Kidney (tissue), 13 donors: ENCODE measurements at regions not wholly inside any gene's neighbourhood (a gene's known extent, or its start where the extent isn't known, plus 50 kb on each side); places are given as distances from the start of the nearest gene placed in this dataset.
"Not testable (repeated sequence)": the region's sequence is repeated elsewhere in the genome, so short reads cannot be mapped to it uniquely, and the experiment has no call there.

ENCODE experiments used
- DNase-seq, 5 donors: peaks; one replicate each; pipeline ENCODE4 v3.0.0-alpha.2; 2013 to 2020
- FAIRE-seq: peaks from 2 replicates; lab custom pipeline; 2012; peaks lifted over from hg19 to GRCh38; lab: Jason Lieb, UNC
- H3K27ac ChIP-seq, 2 donors: one replicate each; pipeline ENCODE4 v1.7.0; 2013; ENCODE audit warnings: low read depth in 2 of 2, low read length in 2 of 2, inconsistent platforms in 1 of 2
- H3K27me3 ChIP-seq: one replicate; pipeline ENCODE4 v1.7.1; 2013; ENCODE audit warnings: low read length, inconsistent platforms; ENCODE audit not compliant: control insufficient read depth, insufficient read depth
- H3K36me3 ChIP-seq, 3 donors: one replicate each; pipeline versions ENCODE4 v1.7.0 to v1.7.1; 2013; ENCODE audit warnings: low read length in 3 of 3, control low read depth in 1 of 3, inconsistent platforms in 1 of 3; ENCODE audit not compliant: insufficient read depth in 3 of 3, control insufficient read depth in 2 of 3
- H3K4me1 ChIP-seq, 3 donors: one replicate each; pipeline versions ENCODE4 v1.7.0 to v1.7.1; 2013; ENCODE audit warnings: low read length in 3 of 3, inconsistent platforms in 1 of 3, low read depth in 1 of 3; ENCODE audit not compliant: control insufficient read depth in 2 of 3, insufficient read depth in 2 of 3
- H3K4me3 ChIP-seq, 3 donors: one replicate each; pipeline versions ENCODE4 v1.7.0 to v1.8.1; 2013; ENCODE audit warnings: low read length in 3 of 3, control low read depth in 1 of 3, inconsistent platforms in 1 of 3
- H3K9ac ChIP-seq, 3 donors: one replicate each; pipeline versions ENCODE4 v1.7.0 to v1.7.1; 2013; ENCODE audit warnings: low read length in 3 of 3, control low read depth in 1 of 3, inconsistent platforms in 1 of 3
- H3K9me3 ChIP-seq, 3 donors: one replicate each; pipeline versions ENCODE4 v1.7.0 to v1.7.1; 2013; ENCODE audit warnings: low read length in 3 of 3, control low read depth in 1 of 3, inconsistent platforms in 1 of 3; ENCODE audit not compliant: control insufficient read depth in 2 of 3, insufficient read depth in 1 of 3
- intact Hi-C: fragments of 100-400 bp; cut with DNase I; formaldehyde crosslinking; loops from one replicate; pipeline ENCODE4 v1.11.1; 2022
- TF ChIP-seq, protein P1 (sequence below): IDR thresholded peaks from 3 replicates; pipeline ENCODE4 v1.5.1; 2012; ENCODE audit warnings: mild to moderate bottlenecking, moderate library complexity, borderline replicate concordance; ENCODE audit not compliant: insufficient read depth; ENCODE audit errors: extremely low read depth
- donor health status: control.
- donor health status: control.
- donor health status: control.
- donor health status: control.
- donor health status: control.
- donor health status: DM: yes; HTN: yes; CAD: no.
- donor health status: Normal renal cell carcinoma (clear cell type).

DNA sequence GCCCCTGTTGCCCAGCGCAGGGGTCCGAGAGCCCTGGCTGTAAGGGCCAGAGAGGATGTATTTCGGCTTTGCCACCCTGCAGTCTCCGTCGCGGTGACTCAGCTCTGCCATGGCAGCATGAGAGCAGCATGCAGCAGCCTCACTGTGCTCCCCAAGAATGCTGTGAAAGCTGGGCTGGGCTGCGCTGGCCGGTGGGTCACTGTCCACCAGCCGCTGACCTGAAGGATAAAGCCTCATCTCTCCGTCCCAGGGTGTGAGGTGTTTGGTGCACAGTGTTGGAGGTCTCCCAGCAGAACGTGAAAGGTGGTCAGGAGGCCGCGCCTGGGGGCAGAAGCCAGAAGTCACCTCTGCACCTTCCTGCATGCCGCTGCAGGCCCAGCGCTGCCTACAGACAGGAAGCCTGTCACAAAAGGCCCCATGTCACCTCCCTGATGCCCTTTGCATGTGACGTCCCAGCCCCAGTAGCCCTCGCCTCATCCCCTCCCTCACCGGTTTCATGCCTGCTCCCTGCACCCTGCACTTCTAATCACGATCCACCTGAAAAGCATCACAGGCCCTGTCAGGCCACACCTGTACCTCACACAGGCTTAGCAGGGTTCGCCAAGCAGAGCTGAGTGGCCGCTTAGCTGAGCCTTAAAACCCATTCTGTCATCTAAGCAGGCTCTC, 342.1 kb downstream of the EIPR1 start:
- DNase-seq (peak in 1 of 5 donors; percentile 13), FAIRE-seq (no peak)
- H3K9me3 ChIP-seq = no peaks in the 10 kb centered on the region
- TF ChIP-seq, protein P1, sequence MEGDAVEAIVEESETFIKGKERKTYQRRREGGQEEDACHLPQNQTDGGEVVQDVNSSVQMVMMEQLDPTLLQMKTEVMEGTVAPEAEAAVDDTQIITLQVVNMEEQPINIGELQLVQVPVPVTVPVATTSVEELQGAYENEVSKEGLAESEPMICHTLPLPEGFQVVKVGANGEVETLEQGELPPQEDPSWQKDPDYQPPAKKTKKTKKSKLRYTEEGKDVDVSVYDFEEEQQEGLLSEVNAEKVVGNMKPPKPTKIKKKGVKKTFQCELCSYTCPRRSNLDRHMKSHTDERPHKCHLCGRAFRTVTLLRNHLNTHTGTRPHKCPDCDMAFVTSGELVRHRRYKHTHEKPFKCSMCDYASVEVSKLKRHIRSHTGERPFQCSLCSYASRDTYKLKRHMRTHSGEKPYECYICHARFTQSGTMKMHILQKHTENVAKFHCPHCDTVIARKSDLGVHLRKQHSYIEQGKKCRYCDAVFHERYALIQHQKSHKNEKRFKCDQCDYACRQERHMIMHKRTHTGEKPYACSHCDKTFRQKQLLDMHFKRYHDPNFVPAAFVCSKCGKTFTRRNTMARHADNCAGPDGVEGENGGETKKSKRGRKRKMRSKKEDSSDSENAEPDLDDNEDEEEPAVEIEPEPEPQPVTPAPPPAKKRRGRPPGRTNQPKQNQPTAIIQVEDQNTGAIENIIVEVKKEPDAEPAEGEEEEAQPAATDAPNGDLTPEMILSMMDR = no peak
- no peaks in the 10 kb centered on the region for H3K27me3 ChIP-seq
- H3K36me3 ChIP-seq = no peaks in the 10 kb centered on the region
- no peaks in the 10 kb centered on the region for H3K4me1 ChIP-seq
- H3K4me3 ChIP-seq = no peak overlapping the region
- no peak overlapping the region for H3K27ac ChIP-seq
- intact Hi-C loops = no loop called here
- H3K9ac ChIP-seq = no peak overlapping the region

DNA sequence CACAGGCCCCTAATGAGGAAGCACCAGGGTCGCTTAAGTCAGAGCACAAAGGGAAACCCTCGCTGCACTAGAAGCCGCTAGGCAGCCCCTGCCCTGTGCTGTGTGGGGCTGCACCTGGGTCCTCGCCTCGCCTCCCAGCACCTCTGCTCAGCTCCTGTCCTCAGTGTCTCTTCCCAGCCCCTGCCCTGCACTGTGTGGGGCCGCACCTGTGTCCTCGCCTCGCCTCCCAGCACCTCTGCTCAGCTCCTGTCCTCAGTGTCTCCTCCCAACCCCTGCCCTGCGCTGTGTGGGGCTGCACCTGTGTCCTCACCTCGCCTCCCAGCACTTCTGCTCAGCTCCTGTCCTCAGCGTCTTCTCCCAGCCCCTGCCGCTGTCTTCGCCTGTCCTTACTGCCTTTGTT, 342.8 kb downstream of the EIPR1 start:
- H3K9me3 ChIP-seq = no peaks in the 10 kb centered on the region
- no peak overlapping the region for H3K9ac ChIP-seq
- H3K36me3 ChIP-seq = no peaks in the 10 kb centered on the region
- TF ChIP-seq, protein P1 = no peak
- H3K4me3 ChIP-seq = no peak overlapping the region
- intact Hi-C loops = no loop called here
- H3K27me3 ChIP-seq = no peaks in the 10 kb centered on the region
- H3K4me1 ChIP-seq = no peaks in the 10 kb centered on the region
- DNase-seq = peak in 1 of 5 donors; percentile 12
- FAIRE-seq = no peak
- H3K27ac ChIP-seq = no peak overlapping the region

DNA sequence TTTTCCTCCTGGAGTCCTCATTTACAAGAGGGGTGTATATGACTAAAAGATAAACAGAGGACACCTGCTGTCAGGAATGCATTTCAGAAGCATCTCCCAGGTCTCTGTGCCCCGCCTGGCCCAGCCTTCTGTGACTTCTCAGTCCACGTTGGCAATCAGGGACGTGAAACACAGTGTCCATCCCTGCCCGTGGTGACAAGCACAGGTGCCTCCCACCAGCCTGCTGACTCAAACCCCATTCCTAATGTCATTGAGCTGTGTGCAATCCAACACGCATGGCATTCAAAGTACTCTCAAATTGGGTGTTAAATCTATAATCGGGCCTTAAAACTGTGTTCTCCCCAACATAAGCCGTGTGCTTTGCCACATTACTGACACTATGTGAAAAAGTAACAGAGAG, 343.2 kb downstream of the EIPR1 start:
- no peaks in the 10 kb centered on the region for H3K4me1 ChIP-seq
- intact Hi-C loops = no loop called here
- H3K36me3 ChIP-seq = no peaks in the 10 kb centered on the region
- H3K27me3 ChIP-seq = no peaks in the 10 kb centered on the region
- H3K9me3 ChIP-seq = no peaks in the 10 kb centered on the region
- DNase-seq = no peak
- H3K27ac ChIP-seq = no peak overlapping the region
- no peak overlapping the region for H3K4me3 ChIP-seq
- TF ChIP-seq, protein P1 = no peak
- FAIRE-seq = no peak
- H3K9ac ChIP-seq = no peak overlapping the region

DNA sequence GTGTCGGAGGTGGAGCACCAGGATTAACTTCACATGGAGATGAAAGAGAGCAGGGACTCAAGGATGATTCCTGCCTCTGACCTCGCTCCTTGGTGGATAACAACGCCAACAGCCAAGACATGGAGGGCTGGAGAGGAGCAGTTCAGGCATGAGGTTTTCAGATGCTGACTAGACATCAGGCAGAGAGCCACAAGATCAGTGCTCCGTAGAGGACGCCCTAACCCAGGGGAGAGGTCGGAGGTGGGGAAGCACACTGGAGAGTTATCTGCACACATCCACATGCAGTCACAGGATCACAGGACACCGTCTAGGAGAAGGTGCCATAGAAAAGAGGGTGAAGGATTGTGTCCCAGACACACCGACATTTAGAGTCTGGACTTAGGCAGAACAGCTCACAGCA, 344.3 kb downstream of the EIPR1 start:
- no peaks in the 10 kb centered on the region for H3K4me1 ChIP-seq
- H3K27me3 ChIP-seq = no peaks in the 10 kb centered on the region
- DNase-seq (peak in 1 of 5 donors; percentile 2), FAIRE-seq (no peak)
- intact Hi-C loops = no loop called here
- H3K27ac ChIP-seq = no peak overlapping the region
- no peaks in the 10 kb centered on the region for H3K9me3 ChIP-seq
- H3K9ac ChIP-seq = no peak overlapping the region
- H3K4me3 ChIP-seq = no peak overlapping the region
- TF ChIP-seq, protein P1 = no peak
- H3K36me3 ChIP-seq = no peaks in the 10 kb centered on the region

DNA sequence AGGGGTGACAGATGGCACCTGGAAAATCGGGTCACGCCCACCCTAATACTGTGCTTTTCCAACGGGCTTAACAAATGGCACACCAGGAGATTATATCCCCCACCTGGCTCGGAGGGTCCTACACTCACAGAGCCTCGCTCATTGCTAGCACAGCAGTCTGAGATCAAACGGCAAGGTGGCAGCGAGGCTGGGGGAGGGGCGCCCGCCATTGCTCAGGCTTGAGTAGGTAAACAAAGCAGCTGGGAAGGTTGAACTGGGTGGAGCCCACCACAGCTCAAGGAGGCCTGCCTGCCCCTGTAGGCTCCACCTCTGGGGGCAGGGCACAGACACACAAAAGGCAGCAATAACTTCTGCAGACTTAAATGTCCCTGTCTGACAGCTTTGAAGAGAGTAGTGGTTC, 346.8 kb downstream of the EIPR1 start:
- H3K9ac ChIP-seq, H3K9me3 ChIP-seq, H3K4me1 ChIP-seq, H3K27me3 ChIP-seq, H3K27ac ChIP-seq, H3K4me3 ChIP-seq, FAIRE-seq, intact Hi-C loops, H3K36me3 ChIP-seq: not testable (repeated sequence)
- DNase-seq = peak in 1 of 5 donors; percentile 6
